Nephron (organoid): ENCODE measurements at regions not wholly inside any gene's neighbourhood (a gene's known extent, or its start where the extent isn't known, plus 50 kb on each side); places are given as distances from the start of the nearest gene placed in this dataset.
A peak's percentile ranks its signal among the peaks of the same experiment; 100 is the strongest.

Experiments
- H3K27ac Mint-ChIP-seq, 3 experiments: 2 replicates each; pipeline ENCODE4 v1.8.0; 2020; ENCODE audit warnings: mixed read lengths in 3 of 3, mild to moderate bottlenecking in 2 of 3, moderate library complexity in 1 of 3
- H3K27me3 Mint-ChIP-seq: 2 replicates; pipeline ENCODE4 v1.8.0; 2021; ENCODE audit warnings: low read depth, mild to moderate bottlenecking, moderate library complexity, mixed read lengths
- H3K36me3 Mint-ChIP-seq: 2 replicates; pipeline ENCODE4 v1.8.0; 2020; ENCODE audit warnings: low read depth, mixed read lengths
- H3K4me1 Mint-ChIP-seq: 2 replicates; pipeline ENCODE4 v1.8.0; 2020; ENCODE audit warnings: mixed read lengths
- H3K4me3 Mint-ChIP-seq, 3 experiments: 2 replicates each; pipeline ENCODE4 v1.8.0; 2020; ENCODE audit warnings: mild to moderate bottlenecking in 3 of 3, mixed read lengths in 3 of 3, moderate library complexity in 2 of 3
- H3K9me3 Mint-ChIP-seq: 2 replicates; pipeline ENCODE4 v1.8.0; 2020; ENCODE audit warnings: mixed read lengths
- TF ChIP-seq, protein P1 (sequence below), 3 experiments: fragments of 200-600 bp; sonication (generic); IDR thresholded peaks; one replicate each; pipeline ENCODE4 v1.5.0; 2021; ENCODE audit warnings: antibody characterized with exemption in 3 of 3; ENCODE audit not compliant: unreplicated experiment in 3 of 3

GRCh38 chr5:125315306-125315705 is 568.9 kb upstream of the ZNF608 start:
- TF ChIP-seq, protein P1, sequence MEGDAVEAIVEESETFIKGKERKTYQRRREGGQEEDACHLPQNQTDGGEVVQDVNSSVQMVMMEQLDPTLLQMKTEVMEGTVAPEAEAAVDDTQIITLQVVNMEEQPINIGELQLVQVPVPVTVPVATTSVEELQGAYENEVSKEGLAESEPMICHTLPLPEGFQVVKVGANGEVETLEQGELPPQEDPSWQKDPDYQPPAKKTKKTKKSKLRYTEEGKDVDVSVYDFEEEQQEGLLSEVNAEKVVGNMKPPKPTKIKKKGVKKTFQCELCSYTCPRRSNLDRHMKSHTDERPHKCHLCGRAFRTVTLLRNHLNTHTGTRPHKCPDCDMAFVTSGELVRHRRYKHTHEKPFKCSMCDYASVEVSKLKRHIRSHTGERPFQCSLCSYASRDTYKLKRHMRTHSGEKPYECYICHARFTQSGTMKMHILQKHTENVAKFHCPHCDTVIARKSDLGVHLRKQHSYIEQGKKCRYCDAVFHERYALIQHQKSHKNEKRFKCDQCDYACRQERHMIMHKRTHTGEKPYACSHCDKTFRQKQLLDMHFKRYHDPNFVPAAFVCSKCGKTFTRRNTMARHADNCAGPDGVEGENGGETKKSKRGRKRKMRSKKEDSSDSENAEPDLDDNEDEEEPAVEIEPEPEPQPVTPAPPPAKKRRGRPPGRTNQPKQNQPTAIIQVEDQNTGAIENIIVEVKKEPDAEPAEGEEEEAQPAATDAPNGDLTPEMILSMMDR (IDR thresholded peaks at IDR 0.05; ENCODE audit: unreplicated experiment in 3 of 3), result no peak
- no peaks in the 10 kb centered on the region for H3K27me3 Mint-ChIP-seq
- no peak overlapping the region for H3K4me3 Mint-ChIP-seq
- H3K9me3 Mint-ChIP-seq, result peaks cover 24% of the 10 kb centered on the region
- peak overlapping the region in 1 of 3 experiments; percentile 4 for H3K27ac Mint-ChIP-seq
- peaks cover 6% of the 10 kb centered on the region for H3K36me3 Mint-ChIP-seq
- H3K4me1 Mint-ChIP-seq, result peaks cover 20% of the 10 kb centered on the region

- TF ChIP-seq, protein P1 (IDR thresholded peaks at IDR 0.05; ENCODE audit: unreplicated experiment in 3 of 3), result no peak
- H3K27ac Mint-ChIP-seq, result peak overlapping the region in 2 of 3 experiments; percentile 27 to 42
- H3K4me1 Mint-ChIP-seq, result peaks cover 20% of the 10 kb centered on the region
- H3K9me3 Mint-ChIP-seq, result peaks cover 24% of the 10 kb centered on the region
- peaks cover 5% of the 10 kb centered on the region for H3K27me3 Mint-ChIP-seq
- peaks cover 6% of the 10 kb centered on the region for H3K36me3 Mint-ChIP-seq
- no peak overlapping the region for H3K4me3 Mint-ChIP-seq
These were observed 570.0 kb upstream of the ZNF608 start for GRCh38 chr5:125316391-125316790.

DNA sequence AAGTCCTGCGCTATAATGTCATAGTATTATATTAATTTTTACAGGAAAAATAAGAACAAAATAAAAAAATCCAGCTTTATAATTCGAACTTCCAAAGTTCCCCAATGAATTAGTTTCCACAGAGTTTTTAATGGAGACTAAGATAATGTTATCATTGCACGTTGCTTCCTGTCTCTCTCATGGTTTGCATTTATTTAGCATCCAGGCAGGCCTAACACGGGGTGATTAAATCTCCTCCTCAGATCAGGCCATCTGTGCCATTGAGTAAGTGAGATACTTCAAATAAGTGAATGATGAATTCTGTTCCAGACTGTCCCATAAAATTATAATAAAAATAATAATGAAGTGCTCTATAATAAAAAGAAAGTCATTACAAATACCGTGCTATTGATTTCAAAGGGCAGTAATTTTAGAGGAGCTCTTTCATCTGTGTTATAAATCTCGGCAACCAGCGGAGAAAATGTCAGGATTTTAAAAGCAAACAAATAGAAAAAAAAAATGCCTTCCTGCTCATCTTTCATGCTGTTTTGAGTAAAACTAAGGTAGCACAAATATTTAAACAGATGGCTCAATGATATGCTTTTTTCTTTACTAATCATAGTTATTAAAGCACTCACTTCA is 570.6 kb upstream of the ZNF608 start:
- peaks cover 6% of the 10 kb centered on the region for H3K36me3 Mint-ChIP-seq
- H3K27me3 Mint-ChIP-seq, result peaks cover 5% of the 10 kb centered on the region
- peaks cover 24% of the 10 kb centered on the region for H3K9me3 Mint-ChIP-seq
- H3K27ac Mint-ChIP-seq, result peak overlapping the region in 2 of 3 experiments; percentile 59 to 83
- TF ChIP-seq, protein P1 (IDR thresholded peaks at IDR 0.05; ENCODE audit: unreplicated experiment in 3 of 3), result no peak
- H3K4me1 Mint-ChIP-seq, result peaks cover 20% of the 10 kb centered on the region
- no peak overlapping the region for H3K4me3 Mint-ChIP-seq

DNA sequence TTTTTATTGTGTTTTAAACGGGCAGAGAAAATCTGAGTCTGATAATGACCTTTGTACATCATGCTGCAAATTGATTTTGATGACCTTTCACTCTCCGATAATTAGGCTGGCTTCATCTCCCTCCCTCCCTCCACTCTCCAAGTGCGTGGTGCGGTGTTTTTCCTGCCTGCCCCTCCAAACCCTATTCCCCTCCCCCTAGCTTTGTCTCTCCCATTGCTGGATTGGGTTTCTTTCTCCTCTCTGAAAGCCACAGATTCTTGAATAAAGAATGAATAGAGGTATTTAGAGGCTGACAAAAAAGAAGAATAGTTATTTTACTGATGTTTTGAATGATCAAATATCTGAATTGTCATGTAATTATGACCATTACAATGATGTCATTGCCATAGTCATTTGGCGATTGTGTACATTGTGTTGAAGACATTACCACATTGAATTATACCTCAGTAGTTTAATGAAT is 571.1 kb upstream of the ZNF608 start:
- Mint-ChIP-seq H3K36me3 (peaks cover 6% of the 10 kb centered on the region), H3K9me3 (peaks cover 18% of the 10 kb centered on the region), H3K27me3 (peaks cover 5% of the 10 kb centered on the region), H3K4me1 (peaks cover 20% of the 10 kb centered on the region), H3K27ac (peak overlapping the region in 2 of 3 experiments; percentile 59 to 83), H3K4me3 (peak overlapping the region in 1 of 3 experiments; percentile 28)
- TF ChIP-seq, protein P1 (IDR thresholded peaks at IDR 0.05; ENCODE audit: unreplicated experiment in 3 of 3), result no peak

DNA sequence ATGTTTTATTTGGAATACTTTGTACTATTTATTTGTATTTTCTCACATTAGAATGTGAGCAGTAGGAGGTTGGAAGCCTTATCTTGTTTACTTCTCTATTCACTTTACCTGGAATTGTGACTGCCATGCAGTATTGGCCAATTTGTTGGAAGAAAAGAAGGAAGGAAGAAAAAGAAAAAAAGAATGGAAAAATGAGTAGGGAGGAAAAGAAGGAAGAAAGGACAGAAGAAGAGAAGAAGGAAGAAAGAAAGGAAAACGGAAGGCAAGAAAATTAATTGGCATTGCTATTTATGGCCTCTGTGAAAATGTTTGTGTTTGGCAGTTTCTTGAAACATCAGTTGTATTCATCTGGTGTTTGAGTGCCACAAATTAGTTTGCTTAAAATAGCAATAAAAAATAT is 575.2 kb upstream of the ZNF608 start:
- Mint-ChIP-seq H3K27ac (peak overlapping the region in 1 of 3 experiments; percentile 12), H3K9me3 (no peaks in the 10 kb centered on the region), H3K36me3 (no peaks in the 10 kb centered on the region), H3K4me3 (no peak overlapping the region), H3K4me1 (peaks cover 39% of the 10 kb centered on the region), H3K27me3 (peaks cover 5% of the 10 kb centered on the region)
- TF ChIP-seq, protein P1 (IDR thresholded peaks at IDR 0.05; ENCODE audit: unreplicated experiment in 3 of 3), result no peak

DNA sequence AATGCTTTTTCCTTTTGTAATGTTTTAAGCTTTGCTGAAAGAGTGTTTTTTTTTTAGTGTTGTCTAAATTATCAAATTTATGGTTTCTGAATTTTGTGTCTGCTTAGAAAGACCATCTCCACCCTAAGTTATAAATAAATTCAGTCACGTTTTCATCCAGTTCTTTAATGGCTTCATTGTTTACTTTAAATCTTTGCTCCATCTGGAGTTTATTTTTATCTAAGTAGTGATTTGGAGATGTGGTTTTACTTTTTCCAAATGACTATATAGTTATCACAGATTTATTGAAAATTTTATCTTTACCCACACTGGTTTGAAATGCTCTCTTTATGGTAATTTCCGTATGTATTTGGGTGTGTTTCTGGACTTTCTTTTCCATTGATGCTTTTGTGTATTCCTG is 577.2 kb upstream of the ZNF608 start:
- Mint-ChIP-seq H3K4me3 (no peak overlapping the region), H3K36me3 (no peaks in the 10 kb centered on the region), H3K4me1 (peaks cover 40% of the 10 kb centered on the region), H3K27me3 (peaks cover 11% of the 10 kb centered on the region), H3K27ac (peak overlapping the region in 2 of 3 experiments; percentile 6 to 7), H3K9me3 (no peaks in the 10 kb centered on the region)
- TF ChIP-seq, protein P1 (IDR thresholded peaks at IDR 0.05; ENCODE audit: unreplicated experiment in 3 of 3), result no peak
